PC-3 (cell line): ENCODE measurements at regions not wholly inside any gene's neighbourhood (a gene's known extent, or its start where the extent isn't known, plus 50 kb on each side); places are given as distances from the start of the nearest gene placed in this dataset.

Experiments
- ATAC-seq: fragments of 200-7000 bp; cut with Tn5 transposase; 2 replicates; pipeline ENCODE4 v1.9.1; 2020; ENCODE audit warnings: mild to moderate bottlenecking, moderate library complexity
- BruUV-seq: library from RNA; stranded (reverse); fragments of 400-500 nt; replicated peaks from 2 replicates; lab custom pipeline; 2021; lab: Mats Ljungman, UMichigan
- CTCF ChIA-PET: fragments of 300-600 bp; sonication (Branson Sonifier 250); formaldehyde crosslinking; loops from one replicate; lab custom pipeline; 2022; ENCODE audit warnings: antibody characterized with exemption; lab: Charles Lee
- POLR2A ChIA-PET: fragments of 300-600 bp; sonication (Branson Sonifier 250); formaldehyde crosslinking; loops from one replicate; lab custom pipeline; 2022; ENCODE audit warnings: antibody characterized with exemption; ENCODE audit not compliant: unreplicated experiment; lab: Charles Lee
- DNase-seq: peaks from one replicate; pipeline ENCODE4 v3.0.0-alpha.2; 2015
- H2AFZ ChIP-seq: fragments of 300-600 bp; sonication (generic); 2 replicates; pipeline ENCODE4 v1.6.0; 2016; ENCODE audit warnings: antibody characterized with exemption, low read length
- H3F3A ChIP-seq: fragments of 300-600 bp; sonication (generic); one replicate; pipeline ENCODE4 v1.6.0; 2017; ENCODE audit warnings: antibody characterized with exemption, low read length, control low read depth, mild to moderate bottlenecking; ENCODE audit not compliant: unreplicated experiment
- H3K27ac ChIP-seq: fragments of 300-600 bp; sonication (generic); 2 replicates; pipeline ENCODE4 v1.5.1; 2016; ENCODE audit warnings: mild to moderate bottlenecking, low read length
- H3K27me3 ChIP-seq: fragments of 300-600 bp; sonication (generic); 2 replicates; pipeline ENCODE4 v1.6.1; 2016; ENCODE audit warnings: low read length, mixed read lengths
- H3K36me3 ChIP-seq: fragments of 300-600 bp; sonication (generic); 2 replicates; pipeline ENCODE4 v1.6.1; 2016; ENCODE audit warnings: low read depth, mixed run types, low read length, mixed read lengths
- H3K4me1 ChIP-seq: fragments of 300-600 bp; sonication (generic); 2 replicates; pipeline ENCODE4 v1.5.1; 2016; ENCODE audit warnings: low read length; ENCODE audit not compliant: insufficient read depth
- H3K4me2 ChIP-seq: fragments of 300-600 bp; sonication (generic); 2 replicates; pipeline ENCODE4 v1.6.0; 2016; ENCODE audit warnings: low read length
- H3K4me3 ChIP-seq: fragments of 300-600 bp; sonication (generic); 2 replicates; pipeline ENCODE4 v1.5.1; 2016; ENCODE audit warnings: mild to moderate bottlenecking, low read length, mixed read lengths
- H3K79me2 ChIP-seq: fragments of 300-600 bp; sonication (generic); 2 replicates; pipeline ENCODE4 v1.6.1; 2017; ENCODE audit warnings: low read length, mixed read lengths
- H3K9ac ChIP-seq: fragments of 300-600 bp; sonication (generic); 2 replicates; pipeline ENCODE4 v1.6.0; 2016; ENCODE audit warnings: mild to moderate bottlenecking, low read length
- H3K9me2 ChIP-seq: fragments of 300-600 bp; sonication (generic); replicated peaks from 2 replicates; pipeline ENCODE4 v1.6.1; 2016; ENCODE audit warnings: mixed run types, low read length, mixed read lengths
- H3K9me3 ChIP-seq: fragments of 300-600 bp; sonication (generic); 2 replicates; pipeline ENCODE4 v1.6.1; 2016; ENCODE audit warnings: low read length, mixed read lengths
- H4K20me1 ChIP-seq: fragments of 300-600 bp; sonication (generic); 2 replicates; pipeline ENCODE4 v1.6.1; 2016; ENCODE audit warnings: low read length, mixed read lengths
- CTCF ChIP-seq: fragments of 300-600 bp; sonication (generic); conservative IDR thresholded peaks from 2 replicates; pipeline ENCODE4 v1.5.1; 2017; ENCODE audit warnings: antibody characterized with exemption, low read depth, mild to moderate bottlenecking, low read length
- EZH2 ChIP-seq: fragments of 300-600 bp; sonication (generic); IDR thresholded peaks from one replicate; pipeline ENCODE4 v1.6.1; 2017; ENCODE audit warnings: antibody characterized with exemption, mild to moderate bottlenecking, low read length; ENCODE audit not compliant: unreplicated experiment
- EZH2phosphoT487 ChIP-seq: fragments of 300-600 bp; sonication (generic); IDR thresholded peaks from 2 replicates; pipeline ENCODE4 v1.6.1; 2018; ENCODE audit warnings: mild to moderate bottlenecking, antibody characterized with exemption, low read length, borderline replicate concordance
- intact Hi-C: fragments of 100-400 bp; cut with micrococcal nuclease; formaldehyde crosslinking; loops from 2 replicates; pipeline ENCODE4 v1.9.0; 2023

GRCh38 chr13:34553376-34553775 is 388.7 kb upstream of the NBEA start:
- TF ChIP-seq EZH2phosphoT487 (no peak), EZH2 (no peak), CTCF (no peak)

DNA sequence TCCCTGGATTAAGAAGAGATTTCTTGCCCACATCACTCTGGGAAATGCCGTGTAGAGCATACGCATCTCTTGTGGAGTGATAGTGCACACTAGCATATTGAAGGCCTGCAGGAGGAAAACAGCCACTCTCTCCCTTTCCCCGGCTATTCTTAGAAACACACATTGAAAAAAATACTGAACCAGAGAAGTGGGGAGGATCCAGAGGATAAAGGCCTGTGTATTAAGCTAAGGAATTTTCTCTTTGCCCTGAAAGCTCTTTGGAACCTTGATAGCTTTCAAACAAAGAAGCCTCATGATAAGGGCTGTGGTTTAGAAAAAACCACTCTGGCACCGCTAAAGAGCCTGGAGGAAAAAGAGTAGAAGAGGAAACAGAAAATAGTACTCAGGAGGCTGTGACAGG is 386.1 kb upstream of the NBEA start:
- H3K9me2 ChIP-seq: no peaks in the 10 kb centered on the region
- no peak overlapping the region for H3K9ac ChIP-seq
- H3K36me3 ChIP-seq: no peaks in the 10 kb centered on the region
- no peak overlapping the region for H3K4me3 ChIP-seq
- DNase-seq (no peak), ATAC-seq (no peak)
- BruUV-seq: no TSS peak
- no peak overlapping the region for H3K27ac ChIP-seq
- H3K4me1 ChIP-seq: no peaks in the 10 kb centered on the region
- H3K27me3 ChIP-seq: no peaks in the 10 kb centered on the region
- intact Hi-C loops: no loop called here
- TF ChIP-seq CTCF: no peak
- no peak for TF ChIP-seq EZH2
- TF ChIP-seq EZH2phosphoT487: no peak
- no peak overlapping the region for H2AFZ ChIP-seq
- H3K9me3 ChIP-seq: no peaks in the 10 kb centered on the region
- H4K20me1 ChIP-seq: no peaks in the 10 kb centered on the region
- no peak overlapping the region for H3K4me2 ChIP-seq
- no peaks in the 10 kb centered on the region for H3F3A ChIP-seq
- H3K79me2 ChIP-seq: no peaks in the 10 kb centered on the region
- CTCF ChIA-PET: no interaction called here
- POLR2A ChIA-PET: no interaction called here

More at GRCh38 chr13:34553376-34553775, 388.7 kb upstream of the NBEA start:
- Histone ChIP-seq H3K4me2 (no peak overlapping the region), H3K79me2 (no peaks in the 10 kb centered on the region), H3K4me3 (no peak overlapping the region), H3K27ac (no peak overlapping the region), H2AFZ (no peak overlapping the region), H3F3A (no peaks in the 10 kb centered on the region), H3K9me3 (no peaks in the 10 kb centered on the region), H3K4me1 (no peaks in the 10 kb centered on the region), H3K9ac (no peak overlapping the region), H3K27me3 (no peaks in the 10 kb centered on the region), H3K36me3 (no peaks in the 10 kb centered on the region), H4K20me1 (no peaks in the 10 kb centered on the region), H3K9me2 (no peaks in the 10 kb centered on the region)
- intact Hi-C loops: no loop called here
- DNase-seq: no peak
- CTCF ChIA-PET: no interaction called here
- no TSS peak for BruUV-seq
- ATAC-seq: no peak
- POLR2A ChIA-PET: no interaction called here

DNA sequence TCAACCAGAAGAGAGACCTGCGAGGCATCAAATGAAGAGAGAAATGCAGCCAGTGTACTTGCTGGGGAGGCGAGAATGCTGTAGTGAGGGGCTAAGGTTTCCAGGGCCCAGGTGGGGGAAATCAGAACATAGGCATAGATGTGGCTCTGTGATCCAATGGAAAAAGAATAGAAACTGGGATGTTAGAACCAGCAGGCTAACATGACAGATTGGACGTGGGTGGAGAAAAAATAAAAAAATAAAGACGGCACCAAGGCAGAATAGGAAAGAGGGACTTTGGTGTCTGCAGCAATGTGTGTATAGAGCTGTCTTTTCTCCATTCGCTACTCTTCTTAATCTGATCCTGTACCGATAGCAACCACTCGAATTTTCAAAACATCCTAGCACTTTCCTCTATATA is 381.0 kb upstream of the NBEA start:
- Histone ChIP-seq H3K9me3 (no peaks in the 10 kb centered on the region), H3K27ac (no peak overlapping the region), H3K79me2 (no peaks in the 10 kb centered on the region), H4K20me1 (no peaks in the 10 kb centered on the region), H3F3A (no peaks in the 10 kb centered on the region), H3K9me2 (no peaks in the 10 kb centered on the region), H2AFZ (no peak overlapping the region), H3K4me2 (no peak overlapping the region), H3K27me3 (no peaks in the 10 kb centered on the region), H3K4me3 (no peak overlapping the region), H3K9ac (no peak overlapping the region), H3K36me3 (no peaks in the 10 kb centered on the region), H3K4me1 (no peaks in the 10 kb centered on the region)
- TF ChIP-seq EZH2: no peak
- TF ChIP-seq EZH2phosphoT487: no peak
- TF ChIP-seq CTCF: no peak
- ChIA-PET CTCF (no interaction called here), POLR2A (no interaction called here)
- intact Hi-C loops: no loop called here
- BruUV-seq: no TSS peak
- ATAC-seq (no peak), DNase-seq (no peak)
